ENCODE measurements at regions not wholly inside any gene's neighbourhood (a gene's known extent, or its start where the extent isn't known, plus 50 kb on each side); places are given as distances from the start of the nearest gene placed in this dataset.

DNA sequence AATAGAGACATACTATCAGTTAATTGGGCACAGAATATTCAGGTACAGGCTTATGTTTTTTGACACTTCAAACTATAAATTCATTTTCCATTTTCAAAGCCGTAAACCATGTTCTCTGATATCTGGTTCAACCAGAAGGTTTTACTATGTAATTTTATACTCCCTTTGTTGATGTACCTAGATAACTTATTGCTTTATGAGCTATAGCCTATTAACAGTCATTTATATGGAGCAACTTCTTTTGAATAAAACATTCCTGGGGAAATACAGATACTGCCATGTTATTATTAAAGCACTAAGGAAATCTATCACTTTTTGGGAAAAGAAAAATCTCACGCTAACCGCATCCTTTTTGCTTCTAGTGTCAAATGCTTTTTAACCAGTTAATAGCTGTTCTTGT is 505.6 kb downstream of the PYDC2 start:
- TF ChIP-seq, protein P1, sequence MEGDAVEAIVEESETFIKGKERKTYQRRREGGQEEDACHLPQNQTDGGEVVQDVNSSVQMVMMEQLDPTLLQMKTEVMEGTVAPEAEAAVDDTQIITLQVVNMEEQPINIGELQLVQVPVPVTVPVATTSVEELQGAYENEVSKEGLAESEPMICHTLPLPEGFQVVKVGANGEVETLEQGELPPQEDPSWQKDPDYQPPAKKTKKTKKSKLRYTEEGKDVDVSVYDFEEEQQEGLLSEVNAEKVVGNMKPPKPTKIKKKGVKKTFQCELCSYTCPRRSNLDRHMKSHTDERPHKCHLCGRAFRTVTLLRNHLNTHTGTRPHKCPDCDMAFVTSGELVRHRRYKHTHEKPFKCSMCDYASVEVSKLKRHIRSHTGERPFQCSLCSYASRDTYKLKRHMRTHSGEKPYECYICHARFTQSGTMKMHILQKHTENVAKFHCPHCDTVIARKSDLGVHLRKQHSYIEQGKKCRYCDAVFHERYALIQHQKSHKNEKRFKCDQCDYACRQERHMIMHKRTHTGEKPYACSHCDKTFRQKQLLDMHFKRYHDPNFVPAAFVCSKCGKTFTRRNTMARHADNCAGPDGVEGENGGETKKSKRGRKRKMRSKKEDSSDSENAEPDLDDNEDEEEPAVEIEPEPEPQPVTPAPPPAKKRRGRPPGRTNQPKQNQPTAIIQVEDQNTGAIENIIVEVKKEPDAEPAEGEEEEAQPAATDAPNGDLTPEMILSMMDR (IDR thresholded peaks at IDR 0.05; ENCODE audit: low read depth, low read length, poor library complexity, severe bottlenecking), result no peak
- TF ChIP-seq EZH2phosphoT487 (IDR thresholded peaks at IDR 0.05; ENCODE audit: borderline replicate concordance, low read length), result no peak

Measured in DOHH2 (cell line).